Suprapubic skin (tissue), 4 donors: ENCODE measurements at regions not wholly inside any gene's neighbourhood (a gene's known extent, or its start where the extent isn't known, plus 50 kb on each side); places are given as distances from the start of the nearest gene placed in this dataset.
"Not testable (repeated sequence)": the region's sequence is repeated elsewhere in the genome, so short reads cannot be mapped to it uniquely, and the experiment has no call there.

Experiments used
- DNase-seq, 2 donors: peaks; one replicate each; pipeline ENCODE4 v3.0.0-alpha.2; 2019; ENCODE audit warnings: low spot score in 2 of 2
- H3K27ac ChIP-seq: fragments of 200-600 bp; sonication (generic); one replicate; pipeline ENCODE4 v1.5.1; 2019
- H3K27me3 ChIP-seq: fragments of 200-600 bp; sonication (generic); one replicate; pipeline ENCODE4 v1.5.1; 2019
- H3K36me3 ChIP-seq: fragments of 200-600 bp; sonication (generic); one replicate; pipeline ENCODE4 v1.5.1; 2019
- H3K4me1 ChIP-seq: fragments of 200-600 bp; sonication (generic); one replicate; pipeline ENCODE4 v1.5.1; 2019
- H3K4me3 ChIP-seq: fragments of 200-600 bp; sonication (generic); one replicate; pipeline ENCODE4 v1.5.1; 2019; ENCODE audit warnings: mild to moderate bottlenecking
- H3K9me3 ChIP-seq: fragments of 200-600 bp; sonication (generic); one replicate; pipeline ENCODE4 v1.5.1; 2019
- EP300 ChIP-seq: sonication (generic); formaldehyde crosslinking; IDR thresholded peaks from one replicate; pipeline ENCODE4 v1.6.1; 2017; ENCODE audit warnings: antibody characterized with exemption
- POLR2A ChIP-seq, 2 donors: fragments of 450-650 bp; IDR thresholded peaks; one replicate each; pipeline ENCODE4 v1.6.1; 2017; ENCODE audit warnings: antibody characterized with exemption in 2 of 2, mild to moderate bottlenecking in 2 of 2, moderate library complexity in 2 of 2
- POLR2AphosphoS5 ChIP-seq, 3 donors: sonication (generic); formaldehyde crosslinking; IDR thresholded peaks; one replicate each; pipeline ENCODE4 v1.6.1; 2017; ENCODE audit warnings: antibody characterized with exemption in 3 of 3
- WGBS: methylation state at CpG from one replicate; pipeline ENCODE4 v1.1.5; 2018; 5-methylcytosine and 5-hydroxymethylcytosine counted together
- TF ChIP-seq, protein P1 (sequence below), 2 donors: fragments of 200-600 bp in 1 of 2; fragments of 450-650 bp in 1 of 2; sonication (generic) in 1 of 2; IDR thresholded peaks; one replicate each; pipeline ENCODE4 v1.5.1; 2016 to 2019; ENCODE audit warnings: antibody characterized with exemption in 2 of 2, mild to moderate bottlenecking in 1 of 2, moderate library complexity in 1 of 2

DNA sequence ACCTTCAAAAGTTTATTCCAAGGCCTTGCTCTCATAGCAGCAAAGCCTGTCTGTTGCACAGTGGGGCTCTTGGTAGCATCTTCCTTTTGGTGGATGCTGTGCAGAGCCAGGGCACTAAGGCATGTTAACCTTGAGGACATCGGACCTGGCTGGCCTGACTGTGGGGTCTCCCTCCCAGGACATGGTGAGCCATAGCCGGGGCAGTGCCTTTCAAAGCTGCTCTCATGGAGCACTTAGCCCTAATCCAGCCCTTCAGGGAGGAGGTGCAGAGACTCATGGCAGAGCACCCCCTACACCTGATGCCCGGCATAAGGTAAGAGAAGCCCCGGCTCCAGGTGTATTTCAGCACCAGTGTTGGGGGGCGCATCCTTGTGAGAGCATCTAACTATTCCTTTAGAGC, 941.4 kb upstream of the ZNF722 start:
- TF ChIP-seq POLR2A (IDR thresholded peaks at IDR 0.05) (no peak), POLR2AphosphoS5 (IDR thresholded peaks at IDR 0.05) (no peak), EP300 (no peak)
- TF ChIP-seq, protein P1, sequence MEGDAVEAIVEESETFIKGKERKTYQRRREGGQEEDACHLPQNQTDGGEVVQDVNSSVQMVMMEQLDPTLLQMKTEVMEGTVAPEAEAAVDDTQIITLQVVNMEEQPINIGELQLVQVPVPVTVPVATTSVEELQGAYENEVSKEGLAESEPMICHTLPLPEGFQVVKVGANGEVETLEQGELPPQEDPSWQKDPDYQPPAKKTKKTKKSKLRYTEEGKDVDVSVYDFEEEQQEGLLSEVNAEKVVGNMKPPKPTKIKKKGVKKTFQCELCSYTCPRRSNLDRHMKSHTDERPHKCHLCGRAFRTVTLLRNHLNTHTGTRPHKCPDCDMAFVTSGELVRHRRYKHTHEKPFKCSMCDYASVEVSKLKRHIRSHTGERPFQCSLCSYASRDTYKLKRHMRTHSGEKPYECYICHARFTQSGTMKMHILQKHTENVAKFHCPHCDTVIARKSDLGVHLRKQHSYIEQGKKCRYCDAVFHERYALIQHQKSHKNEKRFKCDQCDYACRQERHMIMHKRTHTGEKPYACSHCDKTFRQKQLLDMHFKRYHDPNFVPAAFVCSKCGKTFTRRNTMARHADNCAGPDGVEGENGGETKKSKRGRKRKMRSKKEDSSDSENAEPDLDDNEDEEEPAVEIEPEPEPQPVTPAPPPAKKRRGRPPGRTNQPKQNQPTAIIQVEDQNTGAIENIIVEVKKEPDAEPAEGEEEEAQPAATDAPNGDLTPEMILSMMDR (IDR thresholded peaks at IDR 0.05) = no peak
- no peaks in the 10 kb centered on the region for H3K36me3 ChIP-seq
- no peak for DNase-seq
- H3K9me3 ChIP-seq = peaks cover 26% of the 10 kb centered on the region
- WGBS = 92% methylated on average over 4 of the region's 5 CpGs
- H3K27ac ChIP-seq = no peak overlapping the region
- no peaks in the 10 kb centered on the region for H3K4me1 ChIP-seq
- H3K27me3 ChIP-seq = no peaks in the 10 kb centered on the region
- no peak overlapping the region for H3K4me3 ChIP-seq

DNA sequence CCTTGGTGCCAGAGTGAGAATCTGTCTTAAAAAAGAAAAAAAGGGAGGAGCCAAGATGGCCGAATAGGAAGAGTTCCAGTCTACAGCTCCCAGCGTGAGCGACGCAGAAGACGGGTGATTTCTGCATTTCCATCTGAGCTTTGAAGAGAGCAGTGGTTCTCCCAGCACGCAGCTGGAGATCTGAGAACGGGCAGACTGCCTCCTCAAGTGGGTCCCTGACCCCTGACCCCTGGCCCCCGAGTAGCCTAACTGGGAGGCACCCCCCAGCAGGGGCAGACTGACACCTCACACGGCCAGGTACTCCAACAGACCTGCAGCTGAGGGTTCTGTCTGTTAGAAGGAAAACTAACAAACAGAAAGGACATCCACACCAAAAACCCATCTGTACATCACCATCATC, 937.9 kb upstream of the ZNF722 start:
- WGBS = 75% methylated on average over 9 of the region's 9 CpGs
- not testable (repeated sequence) for H3K4me1 ChIP-seq, H3K27me3 ChIP-seq, DNase-seq, H3K27ac ChIP-seq, H3K36me3 ChIP-seq, H3K4me3 ChIP-seq
- H3K9me3 ChIP-seq = peaks cover 18% of the 10 kb centered on the region

DNA sequence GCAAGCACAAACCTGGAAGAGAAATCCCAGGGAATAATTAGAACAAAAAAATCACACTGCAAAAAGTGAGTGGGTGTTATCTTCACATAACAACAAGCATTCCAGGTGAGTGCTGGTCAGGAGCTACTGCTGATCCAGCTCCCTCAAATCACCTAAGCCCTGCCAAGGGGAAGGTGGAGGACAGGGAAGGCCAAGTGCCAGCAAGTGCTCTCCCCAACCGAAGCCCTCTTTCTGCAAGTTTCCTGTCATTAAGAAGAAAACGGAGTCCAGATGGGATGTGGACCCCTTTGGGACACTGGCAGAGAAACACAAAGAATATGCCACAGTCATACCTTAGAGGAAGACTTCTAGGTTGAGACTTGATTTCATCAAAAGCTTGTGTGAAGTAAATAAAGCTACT, 933.0 kb upstream of the ZNF722 start:
- no peak for TF ChIP-seq POLR2AphosphoS5 (IDR thresholded peaks at IDR 0.05)
- TF ChIP-seq EP300 = no peak
- TF ChIP-seq POLR2A (IDR thresholded peaks at IDR 0.05) = no peak
- TF ChIP-seq, protein P1 (IDR thresholded peaks at IDR 0.05) = no peak
- no peak overlapping the region for H3K4me3 ChIP-seq
- WGBS = 54% methylated on average over 2 of the region's 2 CpGs
- no peaks in the 10 kb centered on the region for H3K4me1 ChIP-seq
- H3K27me3 ChIP-seq = no peaks in the 10 kb centered on the region
- no peak for DNase-seq
- H3K36me3 ChIP-seq = no peaks in the 10 kb centered on the region
- peaks cover 15% of the 10 kb centered on the region for H3K9me3 ChIP-seq
- no peak overlapping the region for H3K27ac ChIP-seq

DNA sequence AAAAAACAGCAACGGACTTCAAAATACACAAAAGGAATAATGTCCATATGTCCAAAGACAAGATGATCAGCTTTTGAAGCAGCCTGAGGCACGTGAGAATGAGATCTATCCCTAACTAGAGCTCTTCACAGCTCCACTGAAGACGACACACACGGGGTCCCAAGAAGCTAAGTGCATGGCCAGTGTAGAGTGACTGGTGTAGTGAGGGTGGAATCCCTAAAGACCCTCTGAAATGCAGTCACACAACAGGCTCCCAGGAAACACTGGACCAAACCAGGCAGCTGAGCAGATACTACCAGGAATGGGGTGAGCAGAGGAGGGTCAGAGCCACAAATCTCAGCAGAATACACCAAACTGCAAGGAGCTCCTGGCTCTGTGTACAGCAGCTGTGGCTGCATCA, 932.4 kb upstream of the ZNF722 start:
- not testable (repeated sequence) for H3K4me3 ChIP-seq, H3K36me3 ChIP-seq, H3K4me1 ChIP-seq, H3K27me3 ChIP-seq, DNase-seq, H3K27ac ChIP-seq
- peaks cover 15% of the 10 kb centered on the region for H3K9me3 ChIP-seq
- WGBS = 57% methylated on average over 4 of the region's 4 CpGs

DNA sequence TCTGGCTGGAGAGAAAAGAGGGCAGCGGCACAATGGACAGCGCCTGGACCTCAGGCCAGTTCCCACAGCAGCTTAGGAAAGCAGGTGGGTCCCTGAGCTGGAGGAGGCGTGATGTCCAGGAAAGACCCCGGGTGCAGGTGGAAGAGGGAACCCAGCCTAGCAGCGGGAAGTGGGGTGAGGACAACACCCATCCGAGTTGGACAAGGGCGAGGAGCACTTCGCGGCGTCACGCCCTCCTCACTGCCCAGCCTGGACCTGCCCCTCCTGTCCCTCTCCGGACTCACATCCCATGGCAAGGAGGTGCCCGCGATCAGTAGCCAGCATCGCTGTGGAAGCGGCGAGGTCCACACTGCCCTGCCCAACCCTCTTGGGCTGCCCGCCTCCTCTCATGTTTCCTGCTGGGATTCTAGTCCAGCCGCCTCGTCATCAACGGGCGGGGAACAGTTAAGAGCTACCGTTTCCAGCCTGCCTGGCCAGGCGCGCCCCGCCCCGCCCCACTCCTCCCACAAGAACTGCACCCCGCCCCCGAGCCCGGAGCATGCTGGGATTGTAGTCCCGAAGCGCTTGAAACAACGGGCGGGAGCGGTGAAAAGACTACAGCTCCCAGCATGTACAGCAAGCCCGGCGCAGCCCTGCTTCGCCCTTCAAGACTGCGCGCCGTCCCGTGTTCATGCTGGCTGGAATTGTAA, 930.6 kb upstream of the ZNF722 start:
- Histone ChIP-seq H3K27me3 (no peaks in the 10 kb centered on the region), H3K4me1 (no peaks in the 10 kb centered on the region), H3K9me3 (peaks cover 15% of the 10 kb centered on the region), H3K36me3 (no peaks in the 10 kb centered on the region), H3K4me3 (no peak overlapping the region), H3K27ac (no peak overlapping the region)
- WGBS = 39% methylated on average over 29 of the region's 42 CpGs
- DNase-seq = no peak
- TF ChIP-seq EP300 (no peak), POLR2AphosphoS5 (IDR thresholded peaks at IDR 0.05) (no peak), POLR2A (IDR thresholded peaks at IDR 0.05) (no peak)
- TF ChIP-seq, protein P1 (IDR thresholded peaks at IDR 0.05) = no peak

DNA sequence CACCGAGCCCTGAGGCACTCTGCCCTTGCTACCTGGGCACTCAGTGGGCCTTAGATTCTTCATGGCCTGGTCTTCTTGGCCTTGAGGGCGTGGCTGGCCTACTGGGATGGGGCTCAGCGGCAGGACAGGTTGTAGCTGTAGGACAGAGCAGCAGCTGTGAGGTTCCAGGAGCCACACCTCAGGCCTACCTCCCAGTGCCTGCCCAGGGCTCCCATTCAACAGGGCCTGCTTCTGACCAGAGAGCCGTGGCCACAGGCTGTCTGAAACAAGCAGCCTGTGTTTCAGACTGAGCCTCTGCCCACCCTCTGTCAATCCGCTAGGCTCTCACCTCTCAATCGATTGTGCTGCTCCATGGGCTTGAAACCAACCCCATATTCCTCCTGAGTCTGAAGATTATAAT, 928.0 kb upstream of the ZNF722 start:
- Histone ChIP-seq H3K27me3 (no peaks in the 10 kb centered on the region), H3K4me3 (no peak overlapping the region), H3K27ac (no peak overlapping the region), H3K36me3 (no peaks in the 10 kb centered on the region), H3K4me1 (no peaks in the 10 kb centered on the region), H3K9me3 (peaks cover 22% of the 10 kb centered on the region)
- TF ChIP-seq POLR2AphosphoS5 (IDR thresholded peaks at IDR 0.05) (no peak), POLR2A (IDR thresholded peaks at IDR 0.05) (no peak), EP300 (no peak)
- TF ChIP-seq, protein P1 (IDR thresholded peaks at IDR 0.05) = no peak
- DNase-seq = no peak
- WGBS = 73% methylated on average over 5 of the region's 6 CpGs
